ENCODE measurements at regions not wholly inside any gene's neighbourhood (a gene's known extent, or its start where the extent isn't known, plus 50 kb on each side); places are given as distances from the start of the nearest gene placed in this dataset.

DNA sequence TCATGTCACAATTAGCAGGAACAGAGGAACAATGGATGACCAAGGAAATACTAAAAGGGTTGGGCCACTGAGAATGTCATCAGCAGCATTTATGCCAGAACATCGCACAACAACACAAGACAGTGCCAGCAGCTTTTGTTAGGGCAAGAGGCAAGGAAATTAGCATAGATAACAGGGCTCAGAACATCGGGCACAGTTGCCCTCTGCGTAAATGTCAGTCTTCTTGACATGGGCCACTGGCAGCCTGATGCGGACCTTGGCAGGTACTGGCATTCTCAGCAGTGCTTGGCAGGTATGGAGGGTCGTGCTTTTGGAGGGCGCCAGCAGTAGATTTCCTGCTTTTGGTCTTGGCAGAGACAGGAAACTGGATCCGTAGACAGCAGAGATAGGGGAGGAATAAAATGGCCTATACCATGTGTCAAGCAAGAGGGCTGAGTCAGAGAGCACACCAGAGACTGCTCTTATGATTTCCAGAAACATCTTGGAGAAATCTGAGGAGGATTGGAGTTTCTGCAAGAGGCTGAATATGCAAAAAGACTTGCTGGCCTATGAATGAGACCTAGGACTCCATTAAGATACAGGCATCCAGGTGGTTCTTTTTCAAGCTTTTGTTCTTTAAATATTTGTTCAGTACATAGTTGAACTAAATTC lies 371.5 kb upstream of the MTPN start:
- Histone ChIP-seq H3K4me2 (no peak overlapping the region), H2AFZ (no peak overlapping the region), H3K79me2 (ENCODE audit: low read depth) (no peaks in the 10 kb centered on the region), H3K27me3 (ENCODE audit: insufficient read depth, low read depth) (no peaks in the 10 kb centered on the region), H3F3A (ENCODE audit: insufficient read depth, low read depth) (no peaks in the 10 kb centered on the region), H3K9me2 (ENCODE audit: insufficient read depth) (no peaks in the 10 kb centered on the region), H3K4me1 (replicated peaks; ENCODE audit: insufficient read depth) (no peaks in the 10 kb centered on the region), H3K4me3 (no peak overlapping the region), H3K36me3 (ENCODE audit: low read depth) (no peaks in the 10 kb centered on the region), H4K20me1 (ENCODE audit: insufficient read depth) (0 out of 2 replicates have a peak, but pooled peaks cover 4% of the 10 kb centered on the region), H3K27ac (no peak overlapping the region), H3K9me3 (ENCODE audit: insufficient read depth, low read depth) (no peaks in the 10 kb centered on the region)
- no peak for DNase-seq
- CTCF ChIA-PET, result no interaction called here
- POLR2A ChIA-PET (ENCODE audit: unreplicated experiment), result no interaction called here
- TF ChIP-seq, protein P1, sequence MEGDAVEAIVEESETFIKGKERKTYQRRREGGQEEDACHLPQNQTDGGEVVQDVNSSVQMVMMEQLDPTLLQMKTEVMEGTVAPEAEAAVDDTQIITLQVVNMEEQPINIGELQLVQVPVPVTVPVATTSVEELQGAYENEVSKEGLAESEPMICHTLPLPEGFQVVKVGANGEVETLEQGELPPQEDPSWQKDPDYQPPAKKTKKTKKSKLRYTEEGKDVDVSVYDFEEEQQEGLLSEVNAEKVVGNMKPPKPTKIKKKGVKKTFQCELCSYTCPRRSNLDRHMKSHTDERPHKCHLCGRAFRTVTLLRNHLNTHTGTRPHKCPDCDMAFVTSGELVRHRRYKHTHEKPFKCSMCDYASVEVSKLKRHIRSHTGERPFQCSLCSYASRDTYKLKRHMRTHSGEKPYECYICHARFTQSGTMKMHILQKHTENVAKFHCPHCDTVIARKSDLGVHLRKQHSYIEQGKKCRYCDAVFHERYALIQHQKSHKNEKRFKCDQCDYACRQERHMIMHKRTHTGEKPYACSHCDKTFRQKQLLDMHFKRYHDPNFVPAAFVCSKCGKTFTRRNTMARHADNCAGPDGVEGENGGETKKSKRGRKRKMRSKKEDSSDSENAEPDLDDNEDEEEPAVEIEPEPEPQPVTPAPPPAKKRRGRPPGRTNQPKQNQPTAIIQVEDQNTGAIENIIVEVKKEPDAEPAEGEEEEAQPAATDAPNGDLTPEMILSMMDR (conservative IDR thresholded peaks at IDR 0.05), result no peak
- TF ChIP-seq EZH2 (IDR thresholded peaks at IDR 0.05; ENCODE audit: low read depth), result no peak
- BruUV-seq (replicated peaks), result no TSS peak
- intact Hi-C loops (cut with micrococcal nuclease; ENCODE audit: unreplicated experiment), result no loop called here

DNA sequence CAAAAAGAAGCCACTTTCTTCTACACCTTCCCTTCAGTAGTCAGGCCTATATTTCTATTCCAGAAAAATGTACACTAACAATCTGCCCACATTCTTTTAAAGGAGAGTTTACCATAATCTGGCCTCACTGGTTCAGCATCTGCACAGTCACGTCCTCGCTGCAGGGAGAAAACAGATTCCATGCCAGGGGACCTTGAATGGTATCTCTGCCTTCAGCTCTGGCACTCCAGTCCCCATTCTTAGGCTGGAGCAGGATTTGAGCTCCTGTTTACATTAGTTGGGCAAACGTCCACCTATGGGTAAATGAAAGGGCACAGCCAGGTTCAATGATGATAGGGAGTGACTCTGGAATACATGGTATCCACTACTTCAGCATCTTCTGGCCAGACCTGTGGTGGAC lies 371.0 kb upstream of the MTPN start:
- TF ChIP-seq, protein P1 (conservative IDR thresholded peaks at IDR 0.05), result no peak
- TF ChIP-seq EZH2 (IDR thresholded peaks at IDR 0.05; ENCODE audit: low read depth), result no peak
- BruUV-seq (replicated peaks), result no TSS peak
- CTCF ChIA-PET, result no interaction called here
- H3F3A ChIP-seq (ENCODE audit: insufficient read depth, low read depth), result no peaks in the 10 kb centered on the region
- H3K4me3 ChIP-seq, result no peak overlapping the region
- no peaks in the 10 kb centered on the region for H3K9me3 ChIP-seq (ENCODE audit: insufficient read depth, low read depth)
- no peaks in the 10 kb centered on the region for H3K9me2 ChIP-seq (ENCODE audit: insufficient read depth)
- no peak for DNase-seq
- POLR2A ChIA-PET (ENCODE audit: unreplicated experiment), result no interaction called here
- intact Hi-C loops (cut with micrococcal nuclease; ENCODE audit: unreplicated experiment), result no loop called here
- H3K4me2 ChIP-seq, result no peak overlapping the region
- H3K27ac ChIP-seq, result no peak overlapping the region
- H3K36me3 ChIP-seq (ENCODE audit: low read depth), result no peaks in the 10 kb centered on the region
- H2AFZ ChIP-seq, result no peak overlapping the region
- no peaks in the 10 kb centered on the region for H3K4me1 ChIP-seq (replicated peaks; ENCODE audit: insufficient read depth)
- no peaks in the 10 kb centered on the region for H3K79me2 ChIP-seq (ENCODE audit: low read depth)
- H4K20me1 ChIP-seq (ENCODE audit: insufficient read depth), result peaks cover 4% of the 10 kb centered on the region; the same call in 1 of the 2 replicates
- no peaks in the 10 kb centered on the region for H3K27me3 ChIP-seq (ENCODE audit: insufficient read depth, low read depth)

DNA sequence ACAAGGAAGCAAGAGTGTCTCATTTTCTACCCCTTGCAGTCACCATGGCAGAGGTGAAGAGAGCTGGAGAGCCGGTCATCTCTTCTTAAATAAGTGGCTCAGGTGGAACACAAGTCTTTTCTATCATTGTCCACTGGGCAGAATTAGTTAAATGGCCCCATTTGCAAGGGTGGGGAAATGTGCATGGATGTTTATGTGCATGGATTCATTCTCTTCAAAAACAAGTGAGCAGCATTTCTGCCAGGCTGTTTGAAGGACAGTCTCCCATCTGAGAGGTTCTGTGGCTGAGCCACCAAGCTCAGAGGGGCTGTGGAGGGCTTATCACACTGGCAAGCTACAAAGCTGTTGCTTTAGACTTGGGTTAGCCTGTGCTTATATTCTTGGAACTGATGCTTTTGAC lies 370.3 kb upstream of the MTPN start:
- no peak overlapping the region for H3K27ac ChIP-seq
- H2AFZ ChIP-seq, result no peak overlapping the region
- DNase-seq, result no peak
- H4K20me1 ChIP-seq (ENCODE audit: insufficient read depth), result no peaks in the 10 kb centered on the region; the same call in 1 of the 2 replicates
- H3K4me1 ChIP-seq (replicated peaks; ENCODE audit: insufficient read depth), result no peaks in the 10 kb centered on the region
- no TSS peak for BruUV-seq (replicated peaks)
- ChIA-PET POLR2A (ENCODE audit: unreplicated experiment) (no interaction called here), CTCF (no interaction called here)
- H3F3A ChIP-seq (ENCODE audit: insufficient read depth, low read depth), result no peaks in the 10 kb centered on the region
- H3K36me3 ChIP-seq (ENCODE audit: low read depth), result no peaks in the 10 kb centered on the region
- H3K4me3 ChIP-seq, result no peak overlapping the region
- H3K9me2 ChIP-seq (ENCODE audit: insufficient read depth), result no peaks in the 10 kb centered on the region
- H3K4me2 ChIP-seq, result no peak overlapping the region
- H3K9me3 ChIP-seq (ENCODE audit: insufficient read depth, low read depth), result no peaks in the 10 kb centered on the region
- no peaks in the 10 kb centered on the region for H3K79me2 ChIP-seq (ENCODE audit: low read depth)
- intact Hi-C loops (cut with micrococcal nuclease; ENCODE audit: unreplicated experiment), result no loop called here
- no peaks in the 10 kb centered on the region for H3K27me3 ChIP-seq (ENCODE audit: insufficient read depth, low read depth)
- TF ChIP-seq EZH2 (IDR thresholded peaks at IDR 0.05; ENCODE audit: low read depth), result no peak
- TF ChIP-seq, protein P1 (conservative IDR thresholded peaks at IDR 0.05), result no peak

All from PC-9 (cell line).